HG02642 (cell line): ENCODE measurements at regions not wholly inside any gene's neighbourhood (a gene's known extent, or its start where the extent isn't known, plus 50 kb on each side); places are given as distances from the start of the nearest gene placed in this dataset.

Experiments used
- ATAC-seq: cut with Tn5 transposase; IDR thresholded peaks from one replicate; pipeline ENCODE4 v1.9.1; 2021; ENCODE audit warnings: mild to moderate bottlenecking; ENCODE audit not compliant: unreplicated experiment, poor library complexity

GRCh38 chr2:19810637-19811036 is 91.1 kb downstream of the TTC32 start:
- ATAC-seq, result no peak

GRCh38 chr2:19810148-19810547 is 91.6 kb downstream of the TTC32 start:
- ATAC-seq, result no peak

- ATAC-seq, result no peak
These were observed 92.6 kb downstream of the TTC32 start for GRCh38 chr2:19809206-19809605.

GRCh38 chr2:19807866-19808265 is 93.9 kb downstream of the TTC32 start:
- ATAC-seq, result no peak

- no peak for ATAC-seq
These were observed 94.4 kb downstream of the TTC32 start for GRCh38 chr2:19807346-19807745.

- ATAC-seq, result no peak
These were observed 95.2 kb downstream of the TTC32 start for GRCh38 chr2:19806591-19806990.

- no peak for ATAC-seq
These were observed 95.7 kb downstream of the TTC32 start for GRCh38 chr2:19806131-19806530.

GRCh38 chr2:19805266-19805665 is 96.5 kb downstream of the TTC32 start:
- no peak for ATAC-seq

GRCh38 chr2:19804639-19805260 is 97.0 kb downstream of the TTC32 start:
- ATAC-seq, result no peak

GRCh38 chr2:19802086-19802841 is 99.5 kb downstream of the TTC32 start:
- ATAC-seq, result no peak

- no peak for ATAC-seq
These were observed 100.3 kb downstream of the TTC32 start for GRCh38 chr2:19801367-19802080.

GRCh38 chr2:19800796-19801195 is 101.0 kb downstream of the TTC32 start:
- ATAC-seq, result no peak

GRCh38 chr2:19799881-19800780 is 101.7 kb downstream of the TTC32 start:
- no peak for ATAC-seq

- ATAC-seq, result no peak
These were observed 103.9 kb downstream of the TTC32 start for GRCh38 chr2:19797871-19798270.

- no peak for ATAC-seq
These were observed 104.5 kb downstream of the TTC32 start for GRCh38 chr2:19797243-19797810.

GRCh38 chr2:19796035-19796695 is 105.6 kb downstream of the TTC32 start:
- no peak for ATAC-seq

GRCh38 chr2:19793132-19793750 is 108.5 kb downstream of the TTC32 start:
- no peak for ATAC-seq

- no peak for ATAC-seq
These were observed 111.5 kb downstream of the TTC32 start for GRCh38 chr2:19790291-19790690.

GRCh38 chr2:19787134-19787533 is 114.6 kb downstream of the TTC32 start:
- ATAC-seq, result no peak
